Epithelial cell of prostate (primary cell): ENCODE measurements at regions not wholly inside any gene's neighbourhood (a gene's known extent, or its start where the extent isn't known, plus 50 kb on each side); places are given as distances from the start of the nearest gene placed in this dataset.

Source experiments
- DNase-seq: peaks from one replicate; pipeline ENCODE4 v3.0.0-alpha.2; 2011; ENCODE audit warnings: low read depth, low spot score
- H3K27ac ChIP-seq: fragments of 450-650 bp; 2 replicates; pipeline ENCODE4 v1.5.1; 2017; ENCODE audit warnings: mild to moderate bottlenecking

GRCh38 chr13:107716741-107717140 is 498.6 kb downstream of the LIG4 start:
- DNase-seq: no peak

GRCh38 chr13:107716241-107716640 is 499.1 kb downstream of the LIG4 start:
- H3K27ac ChIP-seq: no peak overlapping the region
- no peak for DNase-seq

More at GRCh38 chr13:107716741-107717140, 498.6 kb downstream of the LIG4 start:
- no peak overlapping the region for H3K27ac ChIP-seq

- DNase-seq: no peak
These were observed 499.8 kb downstream of the LIG4 start for GRCh38 chr13:107715496-107715895.

GRCh38 chr13:107713314-107713713 is 502.0 kb downstream of the LIG4 start:
- H3K27ac ChIP-seq: no peak overlapping the region
- DNase-seq: no peak

More at GRCh38 chr13:107715496-107715895, 499.8 kb downstream of the LIG4 start:
- no peak overlapping the region for H3K27ac ChIP-seq

- no peak for DNase-seq
- no peak overlapping the region for H3K27ac ChIP-seq
These were observed 503.0 kb downstream of the LIG4 start for GRCh38 chr13:107712145-107712860.

- DNase-seq: no peak
- H3K27ac ChIP-seq: no peak overlapping the region
These were observed 525.2 kb downstream of the LIG4 start for GRCh38 chr13:107690181-107690580.

- no peak for DNase-seq
- no peak overlapping the region for H3K27ac ChIP-seq
These were observed 529.5 kb downstream of the LIG4 start for GRCh38 chr13:107685876-107686275.

- no peak overlapping the region for H3K27ac ChIP-seq
- no peak for DNase-seq
These were observed 533.7 kb downstream of the LIG4 start for GRCh38 chr13:107681600-107681999.

- DNase-seq: no peak
- no peak overlapping the region for H3K27ac ChIP-seq
These were observed 535.2 kb downstream of the LIG4 start for GRCh38 chr13:107680115-107680514.

GRCh38 chr13:107678075-107678689 is 537.2 kb downstream of the LIG4 start:
- no peak overlapping the region for H3K27ac ChIP-seq
- DNase-seq: no peak

GRCh38 chr13:107675847-107676550 is 539.3 kb downstream of the LIG4 start:
- DNase-seq: no peak
- H3K27ac ChIP-seq: no peak overlapping the region

- no peak for DNase-seq
These were observed 545.8 kb downstream of the LIG4 start for GRCh38 chr13:107669391-107669993.

GRCh38 chr13:107665926-107666458 is 549.3 kb downstream of the LIG4 start:
- no peak for DNase-seq
- H3K27ac ChIP-seq: no peak overlapping the region

More at GRCh38 chr13:107669391-107669993, 545.8 kb downstream of the LIG4 start:
- no peak overlapping the region for H3K27ac ChIP-seq

GRCh38 chr13:107650081-107650701 is 565.1 kb downstream of the LIG4 start:
- no peak overlapping the region for H3K27ac ChIP-seq
- no peak for DNase-seq

GRCh38 chr13:107649079-107649478 is 566.3 kb downstream of the LIG4 start:
- no peak overlapping the region for H3K27ac ChIP-seq
- DNase-seq: no peak

GRCh38 chr13:107644136-107644535 is 571.2 kb downstream of the LIG4 start:
- H3K27ac ChIP-seq: no peak overlapping the region

GRCh38 chr13:107643615-107644014 is 571.7 kb downstream of the LIG4 start:
- no peak overlapping the region for H3K27ac ChIP-seq
- no peak for DNase-seq

More at GRCh38 chr13:107644136-107644535, 571.2 kb downstream of the LIG4 start:
- no peak for DNase-seq

GRCh38 chr13:107642831-107643230 is 572.5 kb downstream of the LIG4 start:
- no peak overlapping the region for H3K27ac ChIP-seq
- no peak for DNase-seq

- DNase-seq: no peak
- no peak overlapping the region for H3K27ac ChIP-seq
These were observed 573.8 kb downstream of the LIG4 start for GRCh38 chr13:107641574-107641973.

GRCh38 chr13:107625648-107626047 is 589.7 kb downstream of the LIG4 start:
- DNase-seq: no peak
- no peak overlapping the region for H3K27ac ChIP-seq
